BJ (cell line): ENCODE measurements at regions not wholly inside any gene's neighbourhood (a gene's known extent, or its start where the extent isn't known, plus 50 kb on each side); places are given as distances from the start of the nearest gene placed in this dataset.

Source experiments
- CTCF ChIA-PET: fragments of 350-600 bp; formaldehyde crosslinking; extraction: SDS; loops from one replicate; lab custom pipeline; 2021; ENCODE audit warnings: antibody characterized with exemption, inconsistent platforms; lab: Yijun Ruan, JAX
- POLR2A ChIA-PET: fragments of 300-600 bp; sonication (Branson Sonifier 250); formaldehyde crosslinking; extraction: SDS; loops from one replicate; lab custom pipeline; 2021; ENCODE audit warnings: antibody characterized with exemption; lab: Charles Lee
- DNase-seq: peaks from one replicate; pipeline ENCODE4 v3.0.0-alpha.2; 2011; ENCODE audit warnings: low read depth
- H3K27me3 ChIP-seq: 2 replicates; pipeline ENCODE4 v1.6.0; 2011; ENCODE audit warnings: low read length; ENCODE audit not compliant: control insufficient read depth, insufficient read depth
- H3K36me3 ChIP-seq: 2 replicates; pipeline ENCODE4 v1.5.1; 2011; ENCODE audit warnings: low read length; ENCODE audit not compliant: control insufficient read depth, insufficient read depth
- H3K4me3 ChIP-seq: 2 replicates; pipeline ENCODE4 v1.5.1; 2011; ENCODE audit warnings: low read depth, mild to moderate bottlenecking, control low read depth, low read length
- CTCF ChIP-seq: IDR thresholded peaks from 2 replicates; pipeline ENCODE4 v1.5.1; 2011; ENCODE audit warnings: low read depth, mild to moderate bottlenecking, control low read depth, inconsistent platforms, low read length, moderate library complexity; ENCODE audit not compliant: insufficient read depth

DNA sequence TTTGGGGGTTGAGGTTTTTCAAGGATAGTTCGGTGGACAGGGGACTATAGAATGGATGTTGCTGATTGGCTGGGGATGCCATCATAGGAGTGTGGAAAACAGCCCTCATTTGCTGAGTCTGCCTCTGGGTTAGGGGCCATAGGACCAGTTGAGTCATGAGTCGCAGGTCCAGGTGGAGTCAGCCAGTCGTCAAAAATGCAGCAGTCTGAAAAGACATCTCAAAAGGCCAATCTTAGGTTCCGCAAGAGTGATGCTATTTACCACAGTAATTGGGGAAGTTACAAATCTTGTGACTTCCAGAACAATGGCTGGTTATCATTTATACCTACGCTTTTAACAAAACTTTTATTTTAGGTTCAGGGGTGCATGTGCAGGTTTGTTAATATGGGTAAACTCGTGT is 276.0 kb upstream of the DMRT1 start:
- DNase-seq: no peak
- no peaks in the 10 kb centered on the region for H3K27me3 ChIP-seq
- ChIA-PET POLR2A (no interaction called here), CTCF (no interaction called here)
- TF ChIP-seq CTCF: no peak
- H3K36me3 ChIP-seq: no peaks in the 10 kb centered on the region
- no peak overlapping the region for H3K4me3 ChIP-seq

DNA sequence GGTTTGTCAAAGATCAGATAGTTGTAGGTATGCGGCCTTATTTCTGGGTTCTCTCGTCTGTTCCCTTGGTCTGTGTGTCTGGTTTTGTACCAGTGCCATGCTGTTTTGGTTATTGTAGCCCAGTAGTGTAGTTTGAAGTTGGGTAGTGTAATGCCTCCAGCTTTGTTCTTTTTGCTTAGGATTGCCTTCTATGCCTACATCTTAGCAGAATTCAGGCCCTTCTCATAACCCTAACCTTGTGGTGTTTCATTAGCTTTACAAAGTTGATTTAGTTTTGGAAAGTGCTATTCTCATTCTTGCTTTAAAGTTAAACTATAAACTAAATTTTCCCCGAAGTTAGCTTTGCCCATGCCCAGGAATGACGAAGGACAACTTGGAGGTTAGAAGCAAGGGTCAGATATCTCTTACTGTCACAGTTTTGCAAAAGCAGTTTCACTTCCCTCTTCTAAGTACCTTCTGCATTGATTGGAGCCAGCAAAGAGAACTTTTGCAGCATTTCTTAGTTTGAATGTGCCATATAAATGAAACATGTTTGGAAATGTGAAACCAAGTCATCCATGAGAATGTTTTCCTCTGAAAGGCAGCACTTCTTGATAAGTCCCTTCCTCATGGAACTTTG is 274.3 kb upstream of the DMRT1 start:
- DNase-seq: no peak
- no peak overlapping the region for H3K4me3 ChIP-seq
- H3K36me3 ChIP-seq: no peaks in the 10 kb centered on the region
- H3K27me3 ChIP-seq: no peaks in the 10 kb centered on the region
- ChIA-PET POLR2A (no interaction called here), CTCF (no interaction called here)
- TF ChIP-seq CTCF: no peak

- Histone ChIP-seq H3K27me3 (no peaks in the 10 kb centered on the region), H3K36me3 (no peaks in the 10 kb centered on the region), H3K4me3 (no peak overlapping the region)
- POLR2A ChIA-PET: no interaction called here
- CTCF ChIA-PET: no interaction called here
- no peak for TF ChIP-seq CTCF
- DNase-seq: no peak
Observed at GRCh38 chr9:567747-568305, 273.7 kb upstream of the DMRT1 start.

DNA sequence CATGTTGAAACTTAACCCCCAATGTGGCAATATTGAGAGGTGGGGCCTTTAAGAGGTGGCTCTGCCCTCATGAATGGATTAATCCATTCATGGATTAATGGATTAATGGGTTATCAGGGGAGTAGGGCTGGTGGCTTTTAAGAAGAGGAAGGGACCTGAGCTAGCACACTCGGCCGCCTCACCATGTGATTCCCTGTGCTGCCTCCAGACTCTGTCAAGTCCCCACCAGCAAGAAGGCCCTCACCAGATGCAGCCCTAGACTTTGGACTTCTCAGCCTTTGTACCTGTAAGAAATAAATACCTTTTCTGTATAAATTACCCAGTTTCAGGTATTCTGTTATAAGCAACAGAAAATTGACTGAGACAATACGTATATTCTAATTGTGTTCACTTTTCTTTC is 272.2 kb upstream of the DMRT1 start:
- no peaks in the 10 kb centered on the region for H3K27me3 ChIP-seq
- TF ChIP-seq CTCF: no peak
- POLR2A ChIA-PET: no interaction called here
- DNase-seq: no peak
- CTCF ChIA-PET: no interaction called here
- H3K4me3 ChIP-seq: no peak overlapping the region
- no peaks in the 10 kb centered on the region for H3K36me3 ChIP-seq

DNA sequence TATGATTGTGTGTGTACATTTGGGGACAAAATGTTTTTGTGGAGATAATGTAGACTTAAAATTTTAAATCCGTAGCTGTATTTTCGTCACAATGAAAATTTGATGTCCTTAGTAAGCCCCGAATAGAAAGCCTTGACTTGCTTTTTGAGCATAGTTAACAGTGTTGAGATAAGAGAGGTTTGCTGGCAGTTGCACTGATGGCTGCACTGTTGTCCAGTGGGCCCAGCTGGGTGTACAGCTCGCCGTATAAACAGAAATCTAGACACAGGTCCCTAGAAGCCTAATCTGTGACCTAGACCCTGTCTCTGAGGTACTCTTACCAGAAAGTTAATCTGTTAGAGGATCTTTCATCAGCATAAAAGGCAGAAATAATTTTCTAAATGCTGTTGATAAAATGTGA is 271.3 kb upstream of the DMRT1 start:
- ChIA-PET POLR2A (no interaction called here), CTCF (no interaction called here)
- TF ChIP-seq CTCF: no peak
- H3K27me3 ChIP-seq: no peaks in the 10 kb centered on the region
- DNase-seq: no peak
- no peaks in the 10 kb centered on the region for H3K36me3 ChIP-seq
- H3K4me3 ChIP-seq: no peak overlapping the region
